ENCODE measurements at regions not wholly inside any gene's neighbourhood (a gene's known extent, or its start where the extent isn't known, plus 50 kb on each side); places are given as distances from the start of the nearest gene placed in this dataset.

DNA sequence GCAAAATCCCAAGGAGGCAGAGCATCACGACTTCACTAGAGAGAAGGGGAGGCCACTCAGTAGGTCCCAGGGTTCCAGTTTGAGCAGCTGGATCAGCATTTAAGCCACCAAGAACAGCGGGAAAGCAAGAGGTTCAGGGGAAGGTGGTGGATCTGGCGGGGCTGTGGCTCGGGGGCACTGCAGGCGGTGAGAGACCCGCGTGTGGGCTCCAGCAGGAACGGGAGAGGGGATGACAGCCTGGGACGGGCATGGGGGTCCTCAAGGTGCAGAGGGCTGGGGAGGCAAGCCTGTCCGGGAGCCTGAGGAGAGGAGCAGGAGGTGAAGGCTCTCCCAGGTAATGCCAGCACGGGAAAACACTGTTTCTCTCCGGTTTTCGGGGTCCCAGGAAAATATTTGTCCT is 123.6 kb downstream of the IRX2 start:
- TF ChIP-seq, protein P1, sequence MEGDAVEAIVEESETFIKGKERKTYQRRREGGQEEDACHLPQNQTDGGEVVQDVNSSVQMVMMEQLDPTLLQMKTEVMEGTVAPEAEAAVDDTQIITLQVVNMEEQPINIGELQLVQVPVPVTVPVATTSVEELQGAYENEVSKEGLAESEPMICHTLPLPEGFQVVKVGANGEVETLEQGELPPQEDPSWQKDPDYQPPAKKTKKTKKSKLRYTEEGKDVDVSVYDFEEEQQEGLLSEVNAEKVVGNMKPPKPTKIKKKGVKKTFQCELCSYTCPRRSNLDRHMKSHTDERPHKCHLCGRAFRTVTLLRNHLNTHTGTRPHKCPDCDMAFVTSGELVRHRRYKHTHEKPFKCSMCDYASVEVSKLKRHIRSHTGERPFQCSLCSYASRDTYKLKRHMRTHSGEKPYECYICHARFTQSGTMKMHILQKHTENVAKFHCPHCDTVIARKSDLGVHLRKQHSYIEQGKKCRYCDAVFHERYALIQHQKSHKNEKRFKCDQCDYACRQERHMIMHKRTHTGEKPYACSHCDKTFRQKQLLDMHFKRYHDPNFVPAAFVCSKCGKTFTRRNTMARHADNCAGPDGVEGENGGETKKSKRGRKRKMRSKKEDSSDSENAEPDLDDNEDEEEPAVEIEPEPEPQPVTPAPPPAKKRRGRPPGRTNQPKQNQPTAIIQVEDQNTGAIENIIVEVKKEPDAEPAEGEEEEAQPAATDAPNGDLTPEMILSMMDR (IDR thresholded peaks at IDR 0.05; ENCODE audit: low read length), result no peak
- TF ChIP-seq EZH2 (IDR thresholded peaks at IDR 0.05; ENCODE audit: borderline replicate concordance, low read length), result no peak

Data from OCI-LY1 (cell line).